CD4-positive, alpha-beta T cell (primary cell): ENCODE measurements at regions not wholly inside any gene's neighbourhood (a gene's known extent, or its start where the extent isn't known, plus 50 kb on each side); places are given as distances from the start of the nearest gene placed in this dataset.
"Not testable (repeated sequence)": the region's sequence is repeated elsewhere in the genome, so short reads cannot be mapped to it uniquely, and the experiment has no call there.

ENCODE experiments used
- ATAC-seq: fragments of 200-7000 bp; cut with Tn5 transposase; one replicate; pipeline ENCODE4 v1.10.0; 2022; ENCODE audit warnings: mild to moderate bottlenecking; ENCODE audit not compliant: poor library complexity
- CTCF ChIA-PET: fragments of 350-600 bp; sonication (Branson Sonifier 250); formaldehyde crosslinking; loops from one replicate; lab custom pipeline; 2021; ENCODE audit warnings: antibody characterized with exemption, inconsistent platforms; lab: Charles Lee
- POLR2A ChIA-PET: fragments of 350-600 bp; sonication (Branson Sonifier 250); formaldehyde crosslinking; loops from one replicate; lab custom pipeline; 2021; ENCODE audit warnings: antibody characterized with exemption, inconsistent platforms; lab: Charles Lee
- DNase-seq, 14 experiments: peaks; one replicate each; pipeline ENCODE4 v3.0.0-alpha.2; 2013 to 2020; ENCODE audit warnings: mixed read lengths in 2 of 14
- H3K27ac ChIP-seq, 2 donors: one replicate each; pipeline versions ENCODE4 v1.5.1 to v1.7.0; 2013; ENCODE audit warnings: low read length in 2 of 2, low read depth in 1 of 2, mild to moderate bottlenecking in 1 of 2
- H3K27me3 ChIP-seq, 2 experiments: 1 replicate in 1 of 2; 2 replicates in 1 of 2; pipeline versions ENCODE4 v1.6.1 to v1.7.0; 2013; ENCODE audit warnings: low read length in 2 of 2, control low read depth in 1 of 2, mild to moderate bottlenecking in 1 of 2, moderate library complexity in 1 of 2; ENCODE audit not compliant: insufficient read depth in 2 of 2, control insufficient read depth in 1 of 2
- H3K36me3 ChIP-seq: one replicate; pipeline ENCODE4 v1.6.1; 2013; ENCODE audit warnings: low read length, control low read depth; ENCODE audit not compliant: insufficient read depth
- H3K4me1 ChIP-seq: one replicate; pipeline ENCODE4 v1.6.1; 2013; ENCODE audit warnings: low read length, control low read depth; ENCODE audit not compliant: insufficient read depth
- H3K4me3 ChIP-seq: one replicate; pipeline ENCODE4 v1.5.1; 2013; ENCODE audit warnings: mild to moderate bottlenecking, low read length, moderate library complexity
- H3K9me3 ChIP-seq, 2 experiments: 1 replicate in 1 of 2; 2 replicates in 1 of 2; pipeline versions ENCODE4 v1.6.1 to v1.7.0; 2013; ENCODE audit warnings: low read length in 2 of 2, mild to moderate bottlenecking in 2 of 2, control low read depth in 1 of 2, moderate library complexity in 1 of 2; ENCODE audit not compliant: control insufficient read depth in 1 of 2, insufficient read depth in 1 of 2
- H3K27ac Mint-ChIP-seq: one replicate; pipeline ENCODE4 v1.8.0; 2020; ENCODE audit warnings: mixed read lengths
- H3K27me3 Mint-ChIP-seq: one replicate; pipeline ENCODE4 v1.8.0; 2021; ENCODE audit warnings: mixed read lengths
- H3K36me3 Mint-ChIP-seq: one replicate; pipeline ENCODE4 v1.8.0; 2021; ENCODE audit warnings: low read depth, mixed read lengths
- H3K4me1 Mint-ChIP-seq: one replicate; pipeline ENCODE4 v1.8.0; 2021; ENCODE audit warnings: low read depth, mixed read lengths
- H3K4me3 Mint-ChIP-seq: one replicate; pipeline ENCODE4 v1.8.0; 2020; ENCODE audit warnings: mild to moderate bottlenecking, mixed read lengths
- H3K9me3 Mint-ChIP-seq: one replicate; pipeline ENCODE4 v1.8.0; 2020; ENCODE audit warnings: mixed read lengths
- intact Hi-C, 2 experiments: fragments of 100-400 bp; cut with DNase I in 1 of 2; cut with micrococcal nuclease in 1 of 2; formaldehyde crosslinking; loops; one replicate each; pipeline versions ENCODE4 v1.15.1 to v1.9.0; 2023 to 2025; cut with DNase I, micrococcal nuclease
- TF ChIP-seq, protein P1 (sequence below): fragments of 200-600 bp; IDR thresholded peaks from one replicate; pipeline ENCODE4 v1.8.0; 2022; ENCODE audit warnings: antibody characterized with exemption, mild to moderate bottlenecking

GRCh38 chr3:115409596-115409995 is 213.7 kb upstream of the GAP43 start:
- Histone ChIP-seq H3K36me3 (no peaks in the 10 kb centered on the region), H3K4me3 (no peak overlapping the region), H3K27ac (no peak overlapping the region), H3K27me3 (no peaks in the 10 kb centered on the region), H3K4me1 (no peaks in the 10 kb centered on the region), H3K9me3 (no peaks in the 10 kb centered on the region)
- intact Hi-C loops, result no loop called here
- ATAC-seq, result no peak
- POLR2A ChIA-PET, result no interaction called here
- H3K4me1 Mint-ChIP-seq, result no peaks in the 10 kb centered on the region
- no peak overlapping the region for H3K27ac Mint-ChIP-seq
- H3K36me3 Mint-ChIP-seq, result no peaks in the 10 kb centered on the region
- no peaks in the 10 kb centered on the region for H3K27me3 Mint-ChIP-seq
- TF ChIP-seq, protein P1, sequence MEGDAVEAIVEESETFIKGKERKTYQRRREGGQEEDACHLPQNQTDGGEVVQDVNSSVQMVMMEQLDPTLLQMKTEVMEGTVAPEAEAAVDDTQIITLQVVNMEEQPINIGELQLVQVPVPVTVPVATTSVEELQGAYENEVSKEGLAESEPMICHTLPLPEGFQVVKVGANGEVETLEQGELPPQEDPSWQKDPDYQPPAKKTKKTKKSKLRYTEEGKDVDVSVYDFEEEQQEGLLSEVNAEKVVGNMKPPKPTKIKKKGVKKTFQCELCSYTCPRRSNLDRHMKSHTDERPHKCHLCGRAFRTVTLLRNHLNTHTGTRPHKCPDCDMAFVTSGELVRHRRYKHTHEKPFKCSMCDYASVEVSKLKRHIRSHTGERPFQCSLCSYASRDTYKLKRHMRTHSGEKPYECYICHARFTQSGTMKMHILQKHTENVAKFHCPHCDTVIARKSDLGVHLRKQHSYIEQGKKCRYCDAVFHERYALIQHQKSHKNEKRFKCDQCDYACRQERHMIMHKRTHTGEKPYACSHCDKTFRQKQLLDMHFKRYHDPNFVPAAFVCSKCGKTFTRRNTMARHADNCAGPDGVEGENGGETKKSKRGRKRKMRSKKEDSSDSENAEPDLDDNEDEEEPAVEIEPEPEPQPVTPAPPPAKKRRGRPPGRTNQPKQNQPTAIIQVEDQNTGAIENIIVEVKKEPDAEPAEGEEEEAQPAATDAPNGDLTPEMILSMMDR, result no peak
- CTCF ChIA-PET, result no interaction called here
- H3K4me3 Mint-ChIP-seq, result no peak overlapping the region
- no peaks in the 10 kb centered on the region for H3K9me3 Mint-ChIP-seq
- no peak for DNase-seq

GRCh38 chr3:115414610-115415009 is 208.7 kb upstream of the GAP43 start:
- H3K4me1 ChIP-seq, H3K9me3 ChIP-seq, CTCF ChIA-PET, ATAC-seq, H3K27ac ChIP-seq, H3K27me3 Mint-ChIP-seq, H3K27me3 ChIP-seq, H3K4me3 ChIP-seq, H3K4me3 Mint-ChIP-seq, POLR2A ChIA-PET, H3K9me3 Mint-ChIP-seq, H3K4me1 Mint-ChIP-seq, DNase-seq, H3K36me3 Mint-ChIP-seq, H3K27ac Mint-ChIP-seq, intact Hi-C loops, H3K36me3 ChIP-seq: not testable (repeated sequence)

DNA sequence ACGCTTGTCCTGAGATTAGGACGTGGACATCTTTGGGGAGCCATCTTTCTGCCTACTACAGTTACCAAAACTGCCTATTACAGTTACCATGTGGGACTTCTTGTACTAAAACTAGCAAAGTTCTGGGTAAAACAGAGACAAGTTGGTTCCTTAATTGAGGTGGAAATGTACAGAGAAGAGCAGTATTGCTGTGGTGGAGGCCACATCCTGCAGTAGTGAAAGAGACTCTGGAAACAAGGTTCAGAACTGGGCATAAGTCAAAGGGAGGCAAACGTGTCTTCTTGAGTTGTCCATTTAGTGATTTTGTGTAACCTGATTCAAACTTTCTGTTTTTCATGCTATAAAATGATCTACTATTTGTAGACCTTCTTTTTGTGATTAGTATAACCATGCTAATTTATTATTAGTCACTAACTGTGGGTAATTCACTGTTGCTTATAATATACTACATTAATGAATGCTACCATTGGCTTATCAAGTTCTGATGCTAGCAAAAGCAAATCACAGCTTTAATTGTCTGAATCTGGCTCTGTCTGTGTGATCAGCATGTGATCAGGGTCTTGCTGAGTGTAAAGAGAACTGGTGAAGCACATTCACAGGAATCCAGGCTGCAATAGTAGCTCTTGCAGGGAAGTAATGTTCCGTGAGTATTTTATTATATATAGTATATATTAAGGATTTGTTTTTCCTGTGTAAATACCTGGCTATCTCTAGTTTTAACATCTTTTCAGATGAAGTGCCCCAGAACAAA is 207.9 kb upstream of the GAP43 start:
- TF ChIP-seq, protein P1, result no peak
- Histone ChIP-seq H3K36me3 (no peaks in the 10 kb centered on the region), H3K9me3 (no peaks in the 10 kb centered on the region), H3K27me3 (no peaks in the 10 kb centered on the region), H3K4me1 (no peaks in the 10 kb centered on the region), H3K4me3 (no peak overlapping the region), H3K27ac (no peak overlapping the region)
- intact Hi-C loops, result no loop called here
- H3K27me3 Mint-ChIP-seq, result no peaks in the 10 kb centered on the region
- ATAC-seq (no peak), DNase-seq (no peak)
- H3K9me3 Mint-ChIP-seq, result no peaks in the 10 kb centered on the region
- H3K36me3 Mint-ChIP-seq, result no peaks in the 10 kb centered on the region
- H3K4me1 Mint-ChIP-seq, result no peaks in the 10 kb centered on the region
- ChIA-PET CTCF (no interaction called here), POLR2A (no interaction called here)
- H3K27ac Mint-ChIP-seq, result no peak overlapping the region
- no peak overlapping the region for H3K4me3 Mint-ChIP-seq

GRCh38 chr3:115418583-115418982 is 204.7 kb upstream of the GAP43 start:
- Mint-ChIP-seq H3K4me1 (no peaks in the 10 kb centered on the region), H3K36me3 (no peaks in the 10 kb centered on the region), H3K9me3 (no peaks in the 10 kb centered on the region), H3K27me3 (no peaks in the 10 kb centered on the region), H3K4me3 (no peak overlapping the region), H3K27ac (no peak overlapping the region)
- no peaks in the 10 kb centered on the region for H3K9me3 ChIP-seq
- TF ChIP-seq, protein P1, result no peak
- CTCF ChIA-PET, result no interaction called here
- H3K4me3 ChIP-seq, result no peak overlapping the region
- no peaks in the 10 kb centered on the region for H3K36me3 ChIP-seq
- POLR2A ChIA-PET, result no interaction called here
- H3K27me3 ChIP-seq, result no peaks in the 10 kb centered on the region
- no peak overlapping the region for H3K27ac ChIP-seq
- no peaks in the 10 kb centered on the region for H3K4me1 ChIP-seq
- intact Hi-C loops, result no loop called here
- DNase-seq (peak in 3 of 14 experiments; percentile 9 to 37 (median 16)), ATAC-seq (no peak)
